ENCODE measurements at regions not wholly inside any gene's neighbourhood (a gene's known extent, or its start where the extent isn't known, plus 50 kb on each side); places are given as distances from the start of the nearest gene placed in this dataset.

GRCh38 chr3:107428051-107428858 is 51.0 kb downstream of the CCDC54 start:
- no peak overlapping the region for H3K27ac ChIP-seq

GRCh38 chr3:107429320-107430181 is 52.3 kb downstream of the CCDC54 start:
- peak overlapping the region in 3 of 4 donors; percentile 49 to 95 (median 85) for H3K27ac ChIP-seq
- H3K4me3 ChIP-seq: peak overlapping the region; percentile 85 to 89 (median 88)
- peak; percentile 64 to 81 (median 76) for DNase-seq
- peaks cover 0 to 22% (median 2%) of the 10 kb centered on the region in 4 donors for H3K4me1 ChIP-seq
- H3K9me3 ChIP-seq: no peaks in the 10 kb centered on the region
- H3K27me3 ChIP-seq: no peaks in the 10 kb centered on the region
- TF ChIP-seq POLR2A (IDR thresholded peaks at IDR 0.05) (no peak), CTCF (IDR thresholded peaks at IDR 0.05) (peak; percentile 50 to 90 (median 80))
- no peaks in the 10 kb centered on the region for H3K36me3 ChIP-seq

More at GRCh38 chr3:107428051-107428858, 51.0 kb downstream of the CCDC54 start:
- Histone ChIP-seq H3K4me1 (peaks cover 0 to 22% (median 2%) of the 10 kb centered on the region in 4 donors), H3K9me3 (no peaks in the 10 kb centered on the region), H3K36me3 (no peaks in the 10 kb centered on the region), H3K27me3 (no peaks in the 10 kb centered on the region), H3K4me3 (no peak overlapping the region)
- no peak for TF ChIP-seq POLR2A (IDR thresholded peaks at IDR 0.05)
- TF ChIP-seq CTCF (IDR thresholded peaks at IDR 0.05): no peak
- DNase-seq: no peak

- DNase-seq: no peak
- TF ChIP-seq CTCF (IDR thresholded peaks at IDR 0.05): no peak
- no peak for TF ChIP-seq POLR2A (IDR thresholded peaks at IDR 0.05)
- Histone ChIP-seq H3K4me3 (peak overlapping the region; percentile 85 to 89 (median 88)), H3K9me3 (no peaks in the 10 kb centered on the region), H3K36me3 (no peaks in the 10 kb centered on the region), H3K27ac (peak overlapping the region in 3 of 4 donors; percentile 85 to 95 (median 94)), H3K27me3 (no peaks in the 10 kb centered on the region), H3K4me1 (peaks cover 0 to 22% (median 2%) of the 10 kb centered on the region in 4 donors)
These were observed 53.2 kb downstream of the CCDC54 start for GRCh38 chr3:107430214-107430995.

GRCh38 chr3:107430996-107431245 is 53.7 kb downstream of the CCDC54 start:
- Histone ChIP-seq H3K4me1 (peaks cover 0 to 22% (median 2%) of the 10 kb centered on the region in 4 donors), H3K36me3 (no peaks in the 10 kb centered on the region), H3K27ac (peak overlapping the region; percentile 85 to 95 (median 92)), H3K9me3 (no peaks in the 10 kb centered on the region), H3K4me3 (peak overlapping the region; percentile 85 to 89 (median 88)), H3K27me3 (no peaks in the 10 kb centered on the region)
- TF ChIP-seq POLR2A (IDR thresholded peaks at IDR 0.05): no peak
- no peak for TF ChIP-seq CTCF (IDR thresholded peaks at IDR 0.05)
- DNase-seq: peak in 1 of 3 donors; percentile 47
